A204.1 (cell line): ENCODE measurements at regions not wholly inside any gene's neighbourhood (a gene's known extent, or its start where the extent isn't known, plus 50 kb on each side); places are given as distances from the start of the nearest gene placed in this dataset.
"Not testable (repeated sequence)": the region's sequence is repeated elsewhere in the genome, so short reads cannot be mapped to it uniquely, and the experiment has no call there.

Experiments used
- FAIRE-seq: peaks from 2 replicates; lab custom pipeline; 2012; peaks lifted over from hg19 to GRCh38; lab: Jason Lieb, UNC

- FAIRE-seq: no peak
Measured at GRCh38 chr7:16265863-16266458, 155.4 kb downstream of the CRPPA start.

- no peak for FAIRE-seq
Measured at GRCh38 chr7:16264823-16265804, 156.2 kb downstream of the CRPPA start.

DNA sequence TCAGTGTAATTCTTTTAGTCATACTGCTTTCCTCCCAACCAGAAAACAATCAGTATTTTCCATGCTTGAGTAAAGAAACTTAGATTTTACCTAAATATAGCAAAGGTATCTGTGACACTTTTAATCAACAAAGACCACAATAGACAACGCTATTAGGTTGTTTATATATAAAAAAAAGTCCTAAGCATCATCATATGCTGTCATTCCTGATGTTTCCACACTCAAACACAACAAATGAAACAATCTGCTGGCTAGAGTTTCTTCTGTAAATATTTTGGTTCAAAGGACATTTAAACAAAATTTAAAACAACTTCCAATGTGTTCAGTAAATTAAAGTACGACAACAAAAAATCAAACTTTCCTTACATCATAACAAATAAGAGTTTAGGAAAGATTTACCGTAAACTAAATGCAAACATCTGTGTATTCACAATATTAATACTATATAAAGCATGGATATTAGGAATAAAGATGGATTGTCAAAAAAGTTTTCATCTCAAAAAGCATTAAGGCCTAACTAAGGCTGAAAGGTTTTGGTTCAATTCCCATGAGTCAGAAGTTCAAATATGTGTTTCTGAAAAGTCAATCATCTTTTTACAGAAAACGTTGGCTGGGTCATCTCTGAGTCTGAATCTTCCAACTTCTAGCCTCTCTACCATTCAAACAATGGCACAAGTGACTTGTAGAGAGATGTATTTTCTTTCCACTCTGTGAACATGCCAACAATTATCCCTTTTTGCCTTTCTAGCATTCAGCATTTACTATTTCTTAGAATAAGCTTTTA is 157.1 kb downstream of the CRPPA start:
- no peak for FAIRE-seq

GRCh38 chr7:16263377-16263776 is 158.0 kb downstream of the CRPPA start:
- FAIRE-seq: not testable (repeated sequence)

DNA sequence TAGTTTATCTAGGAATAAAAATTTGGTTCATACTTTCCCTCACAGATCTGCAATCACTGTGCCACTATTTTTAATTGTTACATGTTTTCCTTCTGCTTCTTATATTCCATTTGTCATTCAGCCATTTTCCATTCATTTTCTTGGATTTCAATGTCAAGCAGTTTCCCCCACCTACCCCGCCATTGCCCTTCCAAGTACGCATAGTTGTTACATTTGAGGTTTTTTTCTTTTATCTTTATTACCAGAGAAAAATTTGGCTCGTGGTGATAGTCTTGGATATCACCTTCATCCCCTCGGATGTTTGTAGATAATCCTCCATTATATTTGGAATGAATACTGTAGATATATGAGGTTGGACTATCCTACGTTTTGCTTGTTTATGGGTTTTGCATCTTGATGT is 159.7 kb downstream of the CRPPA start:
- no peak for FAIRE-seq

DNA sequence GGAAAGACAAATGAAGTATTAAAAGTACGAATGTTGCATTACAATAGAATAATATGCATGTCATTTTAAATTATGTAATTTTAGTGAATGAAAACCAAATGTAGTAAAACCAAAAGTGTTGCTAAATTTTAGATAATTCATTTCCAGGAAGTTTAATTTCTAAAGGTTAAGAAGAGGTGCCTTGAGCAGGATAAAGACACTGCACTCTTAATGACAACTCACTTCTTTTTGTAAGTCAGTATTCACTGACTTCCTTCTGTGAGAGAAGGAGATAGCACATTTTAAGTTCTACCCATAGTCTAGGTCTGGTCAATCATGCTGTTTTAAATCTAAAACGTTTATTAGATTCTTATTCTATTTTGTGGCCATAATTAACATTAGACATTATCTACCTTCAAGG is 160.2 kb downstream of the CRPPA start:
- peak; percentile 51 for FAIRE-seq

DNA sequence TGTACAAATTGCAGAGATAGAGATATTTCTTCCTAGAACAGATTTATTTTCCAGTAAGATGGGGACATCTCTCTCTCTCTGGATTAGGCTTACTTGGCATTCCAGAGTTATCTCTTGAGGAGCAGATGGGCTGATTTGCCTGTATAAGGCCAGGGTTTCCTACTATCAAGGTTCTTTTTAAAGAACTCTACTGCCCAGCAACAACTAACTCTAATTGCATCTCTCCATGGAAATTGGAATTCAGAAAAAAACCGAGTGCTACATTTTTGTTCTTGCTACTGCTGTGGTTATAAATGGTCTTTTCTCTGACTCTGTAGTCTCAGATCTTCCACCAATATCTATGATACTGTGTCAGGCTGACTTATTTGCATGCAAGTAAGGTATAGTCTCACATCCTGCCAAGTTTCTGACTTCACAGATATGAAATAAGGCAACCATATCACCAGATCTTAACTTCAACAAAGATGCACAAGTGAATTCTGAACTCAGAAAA is 161.1 kb downstream of the CRPPA start:
- no peak for FAIRE-seq

GRCh38 chr7:16256419-16256818 is 164.9 kb downstream of the CRPPA start:
- FAIRE-seq: not testable (repeated sequence)

- FAIRE-seq: not testable (repeated sequence)
Measured at GRCh38 chr7:16255952-16256351, 165.4 kb downstream of the CRPPA start.

DNA sequence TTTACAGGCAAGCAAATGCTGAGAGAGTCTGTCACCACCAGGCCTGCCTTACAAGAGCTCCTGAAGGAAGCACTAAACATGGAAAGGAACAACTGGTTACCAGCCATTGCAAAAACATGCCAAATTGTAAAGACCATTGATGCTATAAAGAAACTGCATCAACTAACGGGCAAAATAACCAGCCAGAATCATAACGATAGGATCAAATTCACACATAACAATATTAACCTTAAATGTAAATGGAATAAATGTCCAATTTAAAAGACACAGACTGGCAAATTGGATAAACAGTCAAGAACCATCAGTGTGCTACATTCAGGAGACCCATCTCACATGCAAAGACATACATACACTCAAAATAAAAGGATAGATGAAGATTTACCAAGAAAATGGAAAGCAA is 170.7 kb downstream of the CRPPA start:
- FAIRE-seq: not testable (repeated sequence)

DNA sequence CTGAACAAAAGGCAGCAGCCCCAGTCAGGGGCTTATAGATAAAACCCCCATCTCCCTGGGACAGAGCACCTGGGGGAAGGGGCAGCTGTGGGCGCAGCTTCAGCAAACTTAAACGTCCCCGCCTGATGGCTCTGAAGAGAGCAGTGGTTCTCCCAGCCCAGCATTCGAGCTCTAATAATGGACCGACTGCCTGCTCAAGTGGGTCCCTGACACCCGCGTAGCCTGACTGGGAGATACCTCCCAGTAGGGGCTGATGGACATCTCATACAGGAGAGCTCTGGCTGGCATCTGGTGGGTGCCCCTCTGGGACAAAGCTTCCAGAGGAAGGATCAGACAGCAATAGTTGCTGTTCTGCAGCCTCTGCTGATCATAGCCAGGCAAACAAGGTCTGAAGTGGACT is 172.1 kb downstream of the CRPPA start:
- FAIRE-seq: not testable (repeated sequence)

DNA sequence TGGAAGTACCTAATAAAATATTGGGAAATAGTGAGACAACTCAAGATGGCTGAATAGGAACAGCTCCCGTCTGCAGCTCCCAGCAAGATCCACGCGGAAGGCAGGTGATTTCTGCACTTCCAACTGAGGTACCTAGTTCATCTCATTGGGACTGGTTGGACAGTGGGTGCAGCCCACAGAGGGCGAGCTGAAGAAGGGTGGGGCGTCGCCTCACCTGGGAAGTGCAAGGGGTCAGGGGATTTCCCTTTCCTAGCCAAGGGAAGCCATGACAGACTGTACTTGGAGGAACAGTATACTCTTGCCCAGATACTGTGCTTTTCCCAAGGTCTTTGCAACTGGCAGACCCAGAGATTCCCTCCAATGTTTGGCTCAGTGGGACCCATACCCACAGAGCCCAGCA is 172.8 kb downstream of the CRPPA start:
- not testable (repeated sequence) for FAIRE-seq

GRCh38 chr7:16244469-16244868 is 176.9 kb downstream of the CRPPA start:
- no peak for FAIRE-seq

- FAIRE-seq: no peak
Measured at GRCh38 chr7:16242920-16243319, 178.4 kb downstream of the CRPPA start.

DNA sequence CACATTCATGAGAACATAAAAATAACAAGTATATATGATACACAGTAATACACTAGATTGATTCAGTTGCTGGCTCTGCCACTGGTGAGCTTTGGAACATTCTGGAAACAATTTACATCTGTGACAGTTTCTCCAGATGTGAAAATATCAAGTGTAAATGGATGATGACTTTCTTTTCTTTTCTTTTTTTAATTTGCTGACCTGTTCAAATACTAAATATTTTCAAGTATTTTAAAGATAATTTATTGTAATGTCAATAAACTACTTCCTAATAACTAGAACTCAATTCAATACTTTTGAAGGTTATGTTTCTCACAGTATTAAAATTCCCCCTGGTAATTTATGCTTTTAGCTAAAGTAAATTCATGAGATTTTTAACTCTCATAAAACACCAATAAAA is 180.3 kb downstream of the CRPPA start:
- FAIRE-seq: no peak

DNA sequence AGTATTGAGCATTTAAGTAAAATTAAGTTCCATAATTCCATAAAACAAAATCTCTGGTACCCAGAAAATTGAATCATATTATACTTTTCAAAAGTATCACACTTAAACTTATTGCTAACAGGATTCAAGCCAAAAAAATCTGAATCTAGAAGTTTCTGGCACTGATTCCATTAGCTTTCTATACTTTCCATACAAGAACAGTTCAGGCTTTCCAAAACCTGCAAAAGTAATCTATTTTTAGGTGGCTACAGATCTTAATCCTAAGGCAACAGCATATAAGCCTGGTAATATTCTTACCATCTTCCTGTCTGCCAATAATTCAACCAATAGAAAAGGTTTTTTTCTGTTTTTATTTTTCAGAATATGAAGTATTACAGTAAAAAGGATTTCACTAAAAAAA is 185.0 kb downstream of the CRPPA start:
- no peak for FAIRE-seq

GRCh38 chr7:16235147-16236114 is 185.9 kb downstream of the CRPPA start:
- FAIRE-seq: no peak

DNA sequence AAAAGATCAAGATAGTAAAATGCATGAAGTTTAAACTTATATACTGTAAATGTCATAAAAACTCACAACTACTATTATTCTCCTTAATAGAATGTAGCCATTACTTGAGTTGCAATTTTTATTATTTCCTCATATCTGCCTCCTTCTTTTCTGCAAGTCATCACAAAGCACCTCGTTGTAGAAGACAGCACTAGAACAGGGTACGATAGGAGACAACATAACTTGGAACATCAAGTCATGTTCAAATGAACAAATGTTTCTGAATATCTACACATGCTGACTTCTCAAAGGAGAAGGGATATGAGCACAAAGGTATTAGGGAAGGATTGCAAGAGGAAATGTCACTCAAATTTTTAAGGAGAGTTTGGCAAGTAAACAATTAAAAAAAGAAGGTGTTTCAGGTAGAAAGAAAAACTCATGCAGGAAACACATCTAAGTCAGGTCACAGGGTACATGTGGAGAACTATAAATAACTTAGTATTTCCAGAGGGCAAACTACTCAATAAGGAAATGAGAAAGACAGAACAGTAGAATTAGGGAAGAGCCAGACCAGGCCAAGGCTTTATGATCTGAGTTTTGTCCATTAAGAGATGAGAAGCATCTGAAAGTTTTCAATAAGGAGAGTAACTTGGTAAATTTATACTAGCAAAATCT is 186.7 kb downstream of the CRPPA start:
- no peak for FAIRE-seq

GRCh38 chr7:16233517-16233916 is 187.8 kb downstream of the CRPPA start:
- no peak for FAIRE-seq

GRCh38 chr7:16232273-16232672 is 189.1 kb downstream of the CRPPA start:
- FAIRE-seq: no peak
